ENCODE measurements at regions not wholly inside any gene's neighbourhood (a gene's known extent, or its start where the extent isn't known, plus 50 kb on each side); places are given as distances from the start of the nearest gene placed in this dataset.
A peak's percentile ranks its signal among the peaks of the same experiment; 100 is the strongest.

DNA sequence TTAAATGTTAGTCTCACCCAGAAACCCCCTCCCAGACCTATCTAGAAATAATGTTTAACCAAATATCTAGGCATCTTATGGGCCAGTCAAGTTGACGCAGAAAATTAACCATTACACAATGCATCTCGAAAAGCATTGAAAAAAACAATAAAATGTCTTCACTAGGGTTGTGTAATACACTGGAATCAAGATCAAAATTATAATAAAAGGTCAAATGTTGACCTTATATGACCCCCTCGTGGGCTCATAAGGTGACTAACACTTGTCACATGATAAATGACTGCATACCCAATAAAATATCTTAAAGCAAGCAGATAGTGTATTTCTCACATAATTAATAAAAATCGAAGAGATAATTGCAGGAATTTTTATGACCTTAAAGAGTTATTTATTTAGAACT lies 447.9 kb upstream of the DSEL start:
- DNase-seq = no peak

DNA sequence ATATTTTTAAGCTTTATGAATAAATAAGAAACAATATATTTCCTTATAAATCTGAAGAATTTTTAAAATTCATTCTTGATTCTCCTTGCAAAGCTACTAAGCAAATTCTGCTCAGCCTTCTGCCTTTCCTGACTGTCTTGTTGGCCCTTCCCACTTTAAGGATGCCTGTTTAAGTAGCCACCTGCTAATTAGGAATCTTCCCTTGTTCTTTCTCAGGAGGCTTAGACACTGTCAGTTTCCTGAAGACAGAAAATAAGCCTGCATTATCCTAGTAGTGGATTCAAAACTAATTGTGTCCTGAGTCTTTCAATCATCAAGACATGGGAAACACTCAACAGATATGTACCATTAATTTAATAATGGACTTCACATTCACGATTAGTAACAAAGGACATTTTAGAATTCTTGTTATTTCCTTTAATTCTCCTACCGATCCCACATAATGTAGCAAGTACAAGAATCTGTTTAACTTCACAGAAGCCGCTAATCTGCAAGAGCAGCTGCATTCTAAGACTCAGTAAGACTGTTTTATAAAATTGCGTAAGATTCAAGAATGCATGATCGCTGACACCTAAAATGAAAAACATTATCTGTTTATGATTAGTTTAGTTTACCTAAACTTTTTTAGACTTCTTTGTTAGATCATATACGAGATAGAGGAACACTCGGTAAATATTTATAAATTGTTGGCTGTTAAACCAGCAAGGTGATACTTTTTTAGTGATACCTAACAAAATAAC lies 445.4 kb upstream of the DSEL start:
- no peak for DNase-seq

DNA sequence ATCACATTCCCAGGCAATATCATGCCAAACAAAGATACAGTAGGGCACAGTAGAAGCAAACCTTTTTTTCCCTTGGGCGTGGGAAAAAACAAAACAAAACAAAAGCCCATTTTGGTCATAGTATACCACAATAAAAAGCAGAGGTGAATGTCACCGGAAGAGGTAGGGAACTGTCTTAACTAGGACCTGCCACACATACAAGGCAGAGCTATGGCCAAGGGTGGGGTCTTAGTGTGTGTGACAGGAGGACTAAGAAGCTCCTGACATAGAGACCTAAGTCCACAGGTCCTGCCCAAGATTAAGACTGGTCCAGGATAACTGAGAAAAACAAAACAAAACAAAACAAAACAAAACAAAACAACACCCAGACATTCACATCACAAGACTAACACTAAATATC lies 441.2 kb upstream of the DSEL start:
- no peak for DNase-seq

GRCh38 chr18:67954594-67954993 lies 438.1 kb upstream of the DSEL start:
- no peak for DNase-seq

GRCh38 chr18:67951137-67951536 lies 434.6 kb upstream of the DSEL start:
- no peak for DNase-seq

DNA sequence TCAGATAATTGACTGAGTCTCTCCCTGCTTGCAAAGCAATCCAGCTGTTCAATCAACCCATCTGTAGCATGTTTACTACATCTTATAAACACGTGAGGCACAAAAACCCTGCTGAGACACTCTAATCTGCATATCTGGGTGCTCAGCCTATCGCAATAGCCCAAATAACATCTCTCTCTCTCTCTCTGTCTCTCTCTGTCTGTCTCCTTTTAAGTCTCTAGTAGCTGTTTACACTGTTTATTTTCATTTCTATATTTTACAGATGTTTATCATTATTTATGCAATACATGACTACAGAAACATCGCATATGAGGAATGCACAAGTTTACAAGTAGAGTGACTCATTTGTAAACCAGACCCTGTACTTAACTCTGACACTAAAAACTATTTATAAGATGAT lies 422.1 kb upstream of the DSEL start:
- no peak for DNase-seq

GRCh38 chr18:67935638-67936037 lies 419.1 kb upstream of the DSEL start:
- no peak for DNase-seq

DNA sequence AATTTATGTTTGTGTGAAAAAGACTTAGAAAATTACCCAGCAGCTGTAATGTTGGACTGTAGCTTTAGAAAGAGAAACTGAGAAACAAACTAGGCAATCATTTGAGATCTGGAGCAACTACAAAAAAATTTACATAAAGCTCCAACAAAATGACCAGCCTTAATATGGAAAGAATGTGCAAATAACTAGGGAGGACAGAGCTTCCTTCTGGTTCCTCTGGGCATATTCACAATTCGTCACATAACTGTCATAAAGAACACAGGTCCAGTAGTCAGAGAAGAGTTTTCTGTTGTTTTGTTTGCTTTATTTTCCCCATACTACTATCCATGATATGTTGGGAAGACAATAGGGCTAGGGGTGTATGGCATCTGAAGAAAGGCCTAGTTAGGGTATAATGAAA lies 416.8 kb upstream of the DSEL start:
- DNase-seq = no peak

- DNase-seq = no peak
These were observed 415.8 kb upstream of the DSEL start for GRCh38 chr18:67932271-67932670.

DNA sequence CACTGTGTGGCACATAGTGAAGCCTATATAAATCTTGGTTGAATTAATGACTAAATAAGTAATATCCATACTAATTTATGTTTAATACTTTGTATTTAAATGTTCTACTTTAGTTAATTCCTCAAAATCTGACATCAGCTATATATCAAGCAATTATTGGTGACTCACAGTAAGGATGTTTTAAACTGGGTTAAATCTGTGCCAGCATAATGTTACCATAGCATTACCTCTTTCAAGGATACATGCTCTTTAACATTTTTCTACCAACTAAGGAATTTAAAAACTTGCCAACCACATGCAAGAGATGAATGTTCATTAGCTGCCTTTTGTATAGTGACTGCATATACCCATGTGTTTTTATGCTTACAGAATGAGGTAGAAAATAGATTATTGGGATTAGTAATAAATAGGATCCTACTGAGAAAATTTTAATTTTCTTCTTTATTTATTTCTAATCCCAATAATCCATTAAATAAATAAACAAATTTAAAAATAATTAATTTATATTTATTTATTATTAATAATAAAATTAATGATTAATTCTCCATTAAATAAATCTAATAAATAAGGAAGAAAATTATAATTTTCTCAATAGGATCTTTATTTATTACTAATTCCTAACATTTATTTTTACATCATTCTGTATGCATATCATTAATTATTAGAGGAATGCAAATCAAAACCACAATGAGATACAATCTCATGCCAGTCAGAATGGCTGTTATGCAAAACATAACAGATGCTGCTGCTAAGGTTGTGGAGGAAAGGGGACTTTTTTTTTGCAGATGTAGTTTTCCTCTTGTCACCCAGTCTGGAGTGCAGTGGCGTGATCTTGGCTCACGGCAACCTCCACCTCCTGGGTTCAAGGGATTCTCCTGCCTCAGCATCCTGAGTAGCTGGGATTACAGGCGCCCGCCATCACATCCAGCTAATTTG lies 410.7 kb upstream of the DSEL start:
- DNase-seq = no peak

DNA sequence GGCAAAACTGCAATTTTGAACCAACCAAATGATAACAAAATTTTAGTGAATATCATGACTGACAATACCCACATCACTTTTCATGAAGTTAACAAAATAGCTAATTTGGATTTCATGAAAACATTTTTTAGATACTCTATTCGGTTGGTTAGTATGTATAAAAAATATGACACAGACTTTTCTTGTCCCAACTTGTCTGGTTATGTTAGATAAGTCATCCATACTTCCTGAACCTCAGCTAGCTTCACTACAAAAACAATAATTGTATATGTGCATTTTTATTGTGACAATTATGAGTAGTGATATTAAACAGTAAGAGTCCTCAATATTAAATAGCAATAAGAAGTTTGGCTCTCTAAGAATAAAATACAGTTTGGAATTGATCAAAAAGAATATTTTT lies 408.1 kb upstream of the DSEL start:
- DNase-seq = no peak

GRCh38 chr18:67919316-67919715 lies 402.8 kb upstream of the DSEL start:
- DNase-seq = no peak

DNA sequence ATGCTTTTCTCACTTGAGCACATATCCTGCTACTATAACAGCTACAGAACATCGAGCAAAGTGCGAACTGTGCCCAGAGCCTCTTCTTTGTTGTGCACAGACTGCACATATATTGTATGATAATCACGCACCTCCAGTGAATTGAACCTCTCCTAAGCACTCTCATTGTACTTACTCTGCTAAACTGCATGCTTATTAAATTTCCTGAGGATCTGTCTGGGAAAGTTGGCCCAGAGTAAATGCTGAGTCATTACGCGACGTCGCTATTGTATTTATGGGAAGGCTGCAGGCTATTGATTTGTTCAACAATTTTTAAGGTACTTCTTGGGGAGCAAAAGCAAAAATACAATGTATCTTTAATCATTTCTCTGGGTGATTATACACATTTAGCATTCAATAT lies 399.6 kb upstream of the DSEL start:
- DNase-seq = no peak

DNA sequence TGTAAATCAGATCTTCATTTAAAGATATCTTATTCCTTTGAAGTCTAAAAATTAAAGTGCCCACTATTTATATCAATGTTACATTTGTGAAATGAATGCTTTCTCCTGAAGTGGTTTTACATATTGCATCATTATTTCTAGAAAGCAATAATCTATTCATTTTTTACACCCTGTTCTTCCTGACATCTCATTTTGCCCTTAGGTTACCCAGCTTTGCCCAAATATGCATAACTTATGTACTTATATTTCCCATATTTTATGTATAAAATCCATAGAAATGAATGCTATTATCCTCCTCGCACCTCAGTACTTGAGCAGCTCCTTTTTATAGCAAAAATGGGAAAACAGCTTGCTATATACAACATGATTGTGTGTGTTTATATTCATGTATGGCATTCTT lies 396.5 kb upstream of the DSEL start:
- DNase-seq = no peak

- DNase-seq = no peak
These were observed 385.1 kb upstream of the DSEL start for GRCh38 chr18:67901573-67901972.

- DNase-seq = peak in 1 of 14 donors; percentile 73
These were observed 379.9 kb upstream of the DSEL start for GRCh38 chr18:67896451-67896850.

DNA sequence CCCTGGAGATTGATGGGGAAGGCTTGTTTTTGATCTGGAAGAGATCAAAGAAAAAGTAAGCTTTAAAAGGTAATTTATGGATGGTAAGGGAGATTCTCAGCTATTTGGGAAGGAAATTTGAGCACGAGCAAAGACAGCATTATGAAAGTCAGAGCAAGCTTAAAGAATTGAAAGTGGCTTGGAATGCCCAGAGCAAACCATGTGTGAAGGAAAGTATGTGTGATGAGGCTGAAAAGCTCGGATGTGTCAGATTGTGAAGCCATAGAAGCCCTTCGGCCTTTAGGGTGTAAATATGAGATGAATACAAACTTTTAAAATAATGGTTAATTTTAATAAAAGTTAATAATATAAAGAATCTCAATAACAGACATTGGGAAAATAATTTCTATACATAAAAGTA lies 377.4 kb upstream of the DSEL start:
- DNase-seq = peak in 1 of 14 donors; percentile 5

DNA sequence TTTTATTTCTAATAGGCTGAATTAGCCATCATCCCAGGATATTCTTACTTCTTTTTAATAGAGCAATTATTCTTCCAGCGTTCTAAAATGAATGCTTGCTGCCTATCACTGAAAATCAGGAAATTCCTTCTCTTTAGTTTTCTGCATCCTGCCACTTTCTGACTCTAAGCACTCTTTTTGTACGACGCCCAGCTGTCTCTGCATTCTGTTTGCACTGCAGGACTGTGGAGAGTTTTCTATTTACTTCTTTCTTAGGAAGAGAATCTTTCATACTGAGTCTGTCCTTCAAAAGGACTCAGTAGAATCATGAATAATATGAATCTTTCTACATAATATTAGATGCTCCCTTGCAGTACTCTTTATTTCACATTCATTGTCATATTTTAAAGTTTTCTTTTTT lies 360.4 kb upstream of the DSEL start:
- peak in 1 of 14 donors; percentile 1 for DNase-seq

DNA sequence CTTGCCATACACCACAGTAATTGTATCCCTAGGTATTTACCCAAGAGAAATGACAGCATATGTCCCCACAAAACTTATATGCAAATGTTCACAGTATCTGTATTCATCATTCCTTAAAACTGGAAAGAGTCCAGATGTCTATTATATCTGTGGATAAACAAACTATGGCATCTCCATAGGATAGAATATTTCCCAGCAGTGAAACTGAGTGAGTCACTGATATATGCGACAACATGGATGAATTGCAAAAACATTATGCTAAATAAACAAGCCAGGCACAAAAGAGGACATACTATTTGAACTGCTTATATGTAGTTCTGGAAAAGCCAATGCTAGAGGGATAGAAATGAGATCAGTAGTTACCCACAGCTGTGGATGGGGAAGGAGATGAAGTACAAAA lies 359.4 kb upstream of the DSEL start:
- DNase-seq = no peak

DNA sequence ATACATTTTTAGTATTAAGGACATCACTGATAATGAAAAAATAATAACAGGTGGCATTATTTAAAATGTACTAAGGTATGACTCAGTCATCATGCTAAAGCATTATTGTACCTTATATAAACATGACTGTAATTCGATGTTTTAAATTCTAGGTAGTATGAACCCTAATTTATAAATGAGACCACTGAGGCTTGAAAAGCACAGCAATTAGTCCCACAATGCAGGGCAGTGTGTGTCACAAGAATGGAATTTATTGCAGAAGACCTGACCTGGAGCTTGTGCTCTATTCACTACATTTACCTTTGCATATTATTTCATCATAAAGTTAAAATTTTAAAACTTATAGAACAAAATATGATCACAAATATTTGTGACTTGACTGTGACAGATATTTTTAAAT lies 358.5 kb upstream of the DSEL start:
- no peak for DNase-seq

DNA sequence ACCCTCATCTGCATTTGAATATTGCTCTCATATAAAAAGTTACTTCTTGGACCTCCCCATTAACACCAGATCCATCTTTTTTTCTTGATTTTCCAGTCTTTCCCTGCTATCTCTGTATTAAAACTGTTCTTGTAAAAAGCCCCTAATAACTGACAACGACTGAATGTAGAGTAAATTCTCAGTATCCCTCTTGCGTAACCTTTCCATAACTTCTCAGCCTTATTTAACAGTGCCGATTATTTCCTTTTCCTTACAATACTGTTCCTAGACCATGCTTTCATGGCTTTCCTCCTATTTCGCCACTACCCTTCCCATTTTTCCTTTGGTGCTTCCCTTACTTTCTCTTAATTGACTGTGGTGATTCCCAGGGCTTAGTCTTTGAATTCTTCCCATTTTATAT lies 348.9 kb upstream of the DSEL start:
- DNase-seq = no peak

GRCh38 chr18:67864677-67865340 lies 348.3 kb upstream of the DSEL start:
- DNase-seq = no peak

GRCh38 chr18:67862069-67862468 lies 345.5 kb upstream of the DSEL start:
- DNase-seq = no peak
